GM19324 (cell line): ENCODE measurements at regions not wholly inside any gene's neighbourhood (a gene's known extent, or its start where the extent isn't known, plus 50 kb on each side); places are given as distances from the start of the nearest gene placed in this dataset.
"Not testable (repeated sequence)": the region's sequence is repeated elsewhere in the genome, so short reads cannot be mapped to it uniquely, and the experiment has no call there.

Experiments used
- ATAC-seq: cut with Tn5 transposase; IDR thresholded peaks from one replicate; pipeline ENCODE4 v1.9.1; 2021; ENCODE audit warnings: mild to moderate bottlenecking, moderate library complexity; ENCODE audit not compliant: unreplicated experiment, low FRiP score

- ATAC-seq: no peak
These were observed 56.0 kb upstream of the LRPPRC start for GRCh38 chr2:44051593-44052347.

- ATAC-seq: no peak
These were observed 56.8 kb upstream of the LRPPRC start for GRCh38 chr2:44052584-44052983.

- no peak for ATAC-seq
These were observed 57.3 kb upstream of the LRPPRC start for GRCh38 chr2:44053052-44053451.

GRCh38 chr2:44053456-44053855, 57.7 kb upstream of the LRPPRC start:
- ATAC-seq: no peak

GRCh38 chr2:44055229-44055628, 59.4 kb upstream of the LRPPRC start:
- ATAC-seq: no peak

GRCh38 chr2:44055664-44056063, 59.9 kb upstream of the LRPPRC start:
- ATAC-seq: no peak

- no peak for ATAC-seq
These were observed 61.2 kb upstream of the LRPPRC start for GRCh38 chr2:44056947-44057346.

- not testable (repeated sequence) for ATAC-seq
These were observed 64.5 kb upstream of the LRPPRC start for GRCh38 chr2:44060286-44060685.

- ATAC-seq: no peak
These were observed 65.2 kb upstream of the LRPPRC start for GRCh38 chr2:44060990-44061389.

GRCh38 chr2:44061469-44061868, 65.7 kb upstream of the LRPPRC start:
- ATAC-seq: no peak

- no peak for ATAC-seq
These were observed 66.1 kb upstream of the LRPPRC start for GRCh38 chr2:44061876-44062275.

- ATAC-seq: no peak
These were observed 67.2 kb upstream of the LRPPRC start for GRCh38 chr2:44063033-44063432.

GRCh38 chr2:44064281-44064680, 68.5 kb upstream of the LRPPRC start:
- ATAC-seq: not testable (repeated sequence)

- not testable (repeated sequence) for ATAC-seq
These were observed 71.4 kb upstream of the LRPPRC start for GRCh38 chr2:44067012-44067790.

- not testable (repeated sequence) for ATAC-seq
These were observed 72.0 kb upstream of the LRPPRC start for GRCh38 chr2:44067791-44068181.

GRCh38 chr2:44071454-44072046, 75.8 kb upstream of the LRPPRC start:
- no peak for ATAC-seq

- ATAC-seq: not testable (repeated sequence)
These were observed 77.9 kb upstream of the LRPPRC start for GRCh38 chr2:44073667-44074066.

- ATAC-seq: not testable (repeated sequence)
These were observed 79.0 kb upstream of the LRPPRC start for GRCh38 chr2:44074795-44075194.

- ATAC-seq: no peak
These were observed 79.8 kb upstream of the LRPPRC start for GRCh38 chr2:44075541-44075940.

- ATAC-seq: no peak
These were observed 82.2 kb upstream of the LRPPRC start for GRCh38 chr2:44077942-44078511.

- ATAC-seq: no peak
These were observed 83.9 kb upstream of the LRPPRC start for GRCh38 chr2:44079686-44080085.
